IPS DF 4.7 (cell line): ENCODE measurements at regions not wholly inside any gene's neighbourhood (a gene's known extent, or its start where the extent isn't known, plus 50 kb on each side); places are given as distances from the start of the nearest gene placed in this dataset.

Experiments used
- DNase-seq: peaks from one replicate; pipeline ENCODE4 v3.0.0-alpha.2; 2013; ENCODE audit warnings: low spot score; ENCODE audit errors: extremely low read depth

DNA sequence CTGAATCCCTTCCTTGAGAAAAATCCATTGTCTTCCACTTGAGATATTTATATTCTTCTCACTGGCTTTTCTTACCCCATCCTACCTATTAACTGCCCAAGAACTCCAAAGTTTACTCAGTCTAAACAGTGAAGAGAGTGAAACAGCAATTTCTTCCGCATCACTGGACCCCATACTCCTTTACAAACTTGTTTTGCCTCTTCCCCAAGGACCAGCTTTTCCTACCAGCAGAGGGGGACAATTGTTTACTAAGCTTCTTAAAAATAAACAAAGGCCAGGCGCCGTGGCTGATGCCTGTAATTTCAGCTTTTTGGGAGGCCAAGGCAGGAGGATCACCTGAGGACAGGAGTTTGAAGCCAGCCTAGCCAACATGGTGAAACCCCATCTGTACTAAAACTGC lies 52.0 kb downstream of the LRATD1 start:
- DNase-seq = no peak

- DNase-seq = no peak
Measured at GRCh38 chr2:14690926-14691325, 58.4 kb downstream of the LRATD1 start.

DNA sequence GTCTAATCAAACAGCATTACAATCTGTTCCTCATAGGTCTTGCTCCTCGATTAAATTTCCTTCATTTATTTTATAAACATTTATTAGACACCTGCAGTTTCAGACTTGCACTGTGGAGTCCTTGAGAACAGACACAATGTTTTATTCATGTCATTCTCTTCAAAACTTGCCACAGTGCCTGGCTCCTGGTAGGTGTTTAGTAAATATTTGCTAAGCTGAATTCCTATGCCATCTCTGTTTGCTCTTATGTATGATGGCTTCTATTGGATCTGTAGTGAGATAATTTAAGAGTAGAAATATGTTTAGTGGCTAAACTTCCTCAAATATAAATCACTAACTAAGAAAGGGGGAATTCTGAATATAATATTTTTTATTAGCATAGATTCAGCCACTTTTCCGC lies 61.4 kb downstream of the LRATD1 start:
- DNase-seq = no peak

DNA sequence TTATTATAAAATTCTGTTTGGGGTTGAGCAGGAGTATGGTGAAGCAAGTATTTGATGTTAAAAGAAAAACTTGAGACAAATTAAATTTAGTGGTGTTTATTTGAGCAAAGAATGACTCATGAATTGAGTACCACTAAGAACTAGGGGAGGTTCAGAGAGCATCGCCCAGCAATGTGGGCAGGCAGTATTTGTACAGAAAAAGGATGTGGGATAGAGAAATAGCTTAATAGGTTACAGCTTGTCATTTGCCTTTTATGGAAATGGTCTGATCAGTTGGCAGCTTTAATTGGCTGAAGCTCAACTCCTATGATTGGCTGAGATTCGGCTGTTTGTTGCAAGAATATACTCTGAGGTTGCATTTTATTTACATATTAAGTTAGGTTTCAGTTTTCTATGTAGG lies 68.2 kb downstream of the LRATD1 start:
- no peak for DNase-seq

DNA sequence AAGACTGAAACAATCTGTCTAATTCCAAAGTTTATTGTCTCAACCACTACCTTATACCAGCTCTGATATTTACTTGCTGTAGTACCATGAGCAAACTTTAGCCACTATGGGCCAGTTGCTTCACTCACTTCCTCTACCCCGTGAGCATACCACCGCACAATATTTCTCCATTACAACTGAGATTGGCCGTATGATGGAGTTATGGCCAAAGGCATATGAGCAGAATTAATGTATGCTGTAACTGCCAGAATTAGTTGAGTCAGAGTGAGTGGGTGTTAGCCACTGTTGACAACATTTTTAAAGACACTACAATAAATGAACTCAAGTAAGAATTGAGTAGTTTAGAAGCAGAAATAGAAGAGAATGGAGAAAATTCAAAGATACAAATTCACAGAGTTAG lies 69.7 kb downstream of the LRATD1 start:
- DNase-seq = no peak

GRCh38 chr2:14706201-14706600 lies 73.7 kb downstream of the LRATD1 start:
- DNase-seq = no peak

DNA sequence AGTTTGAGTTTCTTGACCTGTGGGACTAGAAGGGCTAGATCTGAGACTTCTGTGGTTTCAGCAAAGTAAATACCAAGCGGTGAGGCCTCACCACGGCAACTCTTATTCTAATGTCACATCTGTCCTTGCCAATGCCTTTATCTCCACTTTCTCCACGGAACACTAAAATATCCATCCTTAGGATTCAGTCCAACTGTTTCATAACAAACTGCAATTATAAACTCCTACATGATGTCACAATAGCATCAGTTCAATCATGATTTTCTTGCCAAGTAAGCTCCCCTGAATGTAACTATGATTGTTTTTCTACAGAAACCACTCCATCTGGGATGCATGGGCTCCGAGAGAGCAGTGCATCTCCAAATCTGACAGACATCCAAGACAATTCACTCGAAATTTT lies 79.6 kb downstream of the LRATD1 start:
- DNase-seq = no peak

- DNase-seq = no peak
Measured at GRCh38 chr2:14713248-14713647, 80.7 kb downstream of the LRATD1 start.

DNA sequence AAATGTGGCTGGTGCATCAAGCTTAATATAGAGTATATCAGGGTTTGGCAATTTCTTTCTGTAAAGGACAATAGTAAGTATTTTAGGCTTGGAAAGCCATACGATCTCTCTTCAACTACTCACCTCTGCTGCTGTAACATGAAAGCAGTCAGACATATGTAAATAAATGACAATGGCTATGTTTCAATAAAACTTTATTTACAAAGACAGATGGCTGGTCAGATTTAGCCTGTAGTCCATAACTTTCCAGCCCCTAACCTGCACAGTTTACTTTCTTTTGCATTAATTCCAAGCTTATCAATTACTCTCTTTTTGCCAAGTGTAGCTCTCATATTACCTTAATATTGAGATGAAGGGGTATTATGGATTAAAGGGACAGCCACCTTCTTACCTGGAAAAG lies 83.1 kb downstream of the LRATD1 start:
- no peak for DNase-seq

DNA sequence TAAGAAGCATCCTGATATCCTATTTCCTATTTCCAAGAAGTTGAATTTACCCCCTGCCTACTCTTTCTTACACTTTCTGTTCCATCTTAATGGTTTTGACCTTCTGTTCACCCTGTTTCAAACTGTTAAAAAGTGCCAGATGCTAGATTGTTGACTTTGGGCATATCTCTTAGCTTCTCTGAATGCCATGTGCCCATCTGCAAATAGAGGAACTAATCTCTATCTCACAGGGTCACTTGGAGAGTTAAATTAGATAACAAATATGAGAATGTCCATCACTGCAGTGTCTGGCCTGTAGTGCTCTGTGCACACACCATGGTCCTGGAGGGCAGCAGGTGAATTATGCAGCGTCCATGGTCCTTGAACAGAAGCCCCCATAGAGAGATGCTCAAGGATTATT lies 83.8 kb downstream of the LRATD1 start:
- no peak for DNase-seq

DNA sequence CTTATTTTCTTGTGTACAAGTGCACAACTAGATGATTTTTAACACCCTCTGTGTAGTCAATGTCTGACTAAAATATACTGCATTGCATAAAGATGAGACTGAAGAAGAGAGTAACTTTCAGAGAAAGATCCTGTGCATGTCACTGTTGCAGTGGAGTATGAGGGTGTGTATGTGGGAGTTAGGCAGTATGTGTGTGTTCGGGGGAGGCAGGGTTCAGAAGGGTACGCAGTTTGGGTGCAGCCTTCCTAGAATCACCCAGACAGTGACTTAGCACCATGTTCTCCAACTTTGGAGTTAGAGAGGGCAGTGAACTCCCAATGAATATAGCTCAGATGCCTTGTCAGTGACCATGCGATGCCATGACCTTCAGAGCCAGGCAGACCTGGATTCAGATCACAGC lies 84.6 kb downstream of the LRATD1 start:
- DNase-seq = no peak

DNA sequence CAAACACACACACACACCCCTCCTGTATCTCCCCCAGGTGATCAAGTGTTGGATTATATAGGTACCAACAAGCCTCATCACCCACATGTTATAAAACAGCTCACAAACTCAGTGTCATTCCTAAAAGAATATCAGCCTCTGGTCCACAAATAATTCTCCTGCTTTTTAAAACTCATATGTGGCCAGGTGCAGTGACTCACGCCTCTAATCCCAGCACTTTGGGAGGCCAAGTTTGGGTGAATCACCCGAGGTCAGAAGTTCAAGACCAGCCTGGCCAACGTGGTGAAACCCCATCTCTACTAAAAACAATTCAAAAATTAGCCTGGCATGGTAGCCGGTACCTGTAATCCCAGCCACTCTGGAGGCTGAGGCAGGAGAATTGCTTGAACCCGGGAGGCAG lies 87.8 kb downstream of the LRATD1 start:
- no peak for DNase-seq

DNA sequence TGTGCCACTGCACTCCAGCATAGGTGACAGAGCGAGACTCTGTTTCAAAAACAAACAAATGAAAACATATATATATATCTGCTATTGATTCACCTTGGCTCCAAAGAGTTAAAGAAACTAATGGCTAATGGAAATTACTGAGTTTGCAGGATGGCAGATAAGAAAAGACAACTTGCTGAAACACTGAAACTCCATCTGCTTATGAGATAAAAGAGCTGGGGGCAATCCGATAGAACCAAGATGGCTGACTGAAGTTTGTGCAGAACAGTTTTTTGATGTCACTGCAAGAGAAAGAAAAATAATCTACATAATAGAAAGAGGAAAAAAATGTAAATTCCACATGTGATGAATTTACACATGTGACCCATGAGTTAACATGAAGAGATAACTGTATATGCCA lies 88.2 kb downstream of the LRATD1 start:
- DNase-seq = no peak

DNA sequence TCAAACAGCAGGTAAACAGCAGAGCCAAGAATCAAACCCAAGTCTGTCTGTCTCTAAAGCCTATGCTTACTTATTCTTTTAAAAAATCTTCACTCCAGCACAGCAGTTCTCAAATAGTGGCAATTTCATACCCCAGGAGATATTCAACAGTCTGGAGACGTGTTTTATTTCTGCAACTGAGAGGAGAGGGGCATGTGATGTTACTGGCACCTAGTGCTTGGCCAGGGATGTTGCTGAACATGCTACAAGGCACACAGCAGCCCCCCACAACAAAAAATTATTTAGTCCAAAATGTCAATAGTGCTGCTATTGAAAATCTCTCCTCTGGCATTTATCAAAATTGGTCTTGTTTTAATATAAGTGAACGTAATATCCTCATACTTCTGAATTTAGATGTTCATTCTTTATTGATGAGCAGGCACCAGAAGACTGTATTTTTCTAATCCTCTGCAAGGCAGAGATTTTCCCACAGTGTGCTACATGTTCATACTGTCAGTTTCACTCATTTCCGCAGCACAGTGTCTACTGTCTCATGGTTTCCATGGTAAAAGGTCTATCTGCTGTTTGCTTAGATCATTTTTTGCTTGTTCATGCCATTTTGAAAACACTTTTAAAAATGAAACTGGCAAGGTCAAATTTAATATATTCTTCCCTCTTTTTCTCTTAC lies 90.5 kb downstream of the LRATD1 start:
- DNase-seq = no peak

DNA sequence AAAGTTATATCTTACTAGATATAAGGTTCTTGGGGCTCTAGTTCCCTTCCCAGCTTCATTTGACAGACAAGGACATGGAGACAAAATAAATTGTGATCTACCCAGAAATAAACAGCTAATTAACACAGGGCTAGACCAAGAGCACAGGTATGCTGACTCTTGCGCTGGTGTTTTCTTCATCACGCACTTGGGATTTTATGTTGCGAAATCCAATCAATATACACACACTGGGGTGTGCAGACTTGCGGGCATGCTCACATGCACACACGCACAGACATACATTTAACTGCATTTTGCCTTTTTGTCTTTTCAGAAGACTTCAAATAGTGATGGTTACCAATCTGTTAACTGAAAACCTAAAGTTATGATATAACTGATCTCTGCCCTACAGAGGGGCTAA lies 91.2 kb downstream of the LRATD1 start:
- no peak for DNase-seq

DNA sequence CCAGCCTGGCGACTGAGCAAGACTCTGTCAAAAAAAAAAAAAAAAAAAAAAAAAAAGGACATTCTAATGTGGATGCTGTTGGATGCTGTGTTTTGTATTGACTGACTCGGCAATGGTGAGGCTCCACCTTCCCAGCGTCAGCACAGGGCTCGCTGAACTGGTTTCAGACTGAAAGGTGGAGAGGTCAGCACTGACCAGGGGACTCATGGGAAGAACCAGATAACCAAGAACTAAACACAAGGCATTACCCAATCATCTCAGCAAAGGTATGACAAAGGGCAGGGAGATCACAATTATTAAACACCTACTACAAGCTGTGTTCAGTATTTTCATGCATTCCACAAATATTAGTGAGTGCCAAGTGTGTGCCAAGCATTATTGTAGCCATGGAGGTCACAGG lies 103.2 kb downstream of the LRATD1 start:
- DNase-seq = no peak

DNA sequence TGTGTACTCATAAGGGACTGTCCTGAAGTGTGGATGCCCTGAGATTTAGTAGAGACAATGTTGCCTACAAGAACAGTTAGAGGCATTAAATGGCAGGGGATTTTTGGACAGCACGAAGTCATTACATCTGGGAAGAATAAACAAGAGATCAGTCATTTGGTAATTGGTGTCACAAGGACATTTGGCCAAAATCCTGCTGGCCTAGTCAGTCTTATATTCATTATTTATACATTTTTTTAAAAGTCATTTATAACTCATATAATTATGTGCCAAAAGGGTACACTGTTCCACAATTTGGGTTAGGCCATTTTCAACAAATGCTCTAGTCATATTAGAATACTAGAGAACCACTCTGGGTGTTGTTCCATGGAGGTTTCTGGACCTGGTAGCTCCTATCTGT lies 104.7 kb downstream of the LRATD1 start:
- DNase-seq = no peak

DNA sequence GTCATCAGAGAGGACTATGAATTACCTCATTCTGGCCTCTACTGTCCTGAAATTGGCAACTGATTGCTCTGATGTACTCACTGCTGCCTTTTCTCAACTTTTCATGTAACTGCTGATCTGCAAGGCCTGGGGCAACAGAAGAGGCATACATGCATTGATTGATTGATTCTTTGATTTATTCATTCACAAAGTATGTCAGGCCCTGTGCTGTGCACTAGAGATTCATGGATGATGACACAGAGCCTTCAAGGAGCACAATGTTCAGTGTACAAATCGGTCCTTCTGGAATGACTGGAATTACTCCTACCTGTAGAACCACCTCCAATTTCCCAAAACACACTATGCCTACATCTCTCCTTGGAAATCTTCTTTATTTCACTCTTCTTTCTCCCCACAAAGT lies 111.3 kb downstream of the LRATD1 start:
- no peak for DNase-seq

- no peak for DNase-seq
Measured at GRCh38 chr2:14745288-14746076, 113.0 kb downstream of the LRATD1 start.

DNA sequence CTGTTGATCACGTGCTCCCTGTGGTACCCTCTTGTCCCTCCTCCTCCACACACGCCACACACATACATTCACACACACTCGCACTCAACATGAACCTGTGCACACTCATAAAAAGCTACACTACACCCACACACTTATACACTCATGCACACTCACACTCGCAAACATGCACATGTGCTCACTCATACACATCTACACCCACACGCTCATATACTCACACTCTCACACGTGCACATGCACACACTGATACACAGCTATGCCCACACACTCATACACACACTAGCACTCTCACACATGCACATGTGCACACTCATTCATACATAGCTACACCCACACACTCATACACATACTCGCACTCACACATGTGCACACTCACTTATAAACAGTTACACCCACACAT lies 113.6 kb downstream of the LRATD1 start:
- DNase-seq = no peak

GRCh38 chr2:14747447-14747846 lies 114.9 kb downstream of the LRATD1 start:
- no peak for DNase-seq

DNA sequence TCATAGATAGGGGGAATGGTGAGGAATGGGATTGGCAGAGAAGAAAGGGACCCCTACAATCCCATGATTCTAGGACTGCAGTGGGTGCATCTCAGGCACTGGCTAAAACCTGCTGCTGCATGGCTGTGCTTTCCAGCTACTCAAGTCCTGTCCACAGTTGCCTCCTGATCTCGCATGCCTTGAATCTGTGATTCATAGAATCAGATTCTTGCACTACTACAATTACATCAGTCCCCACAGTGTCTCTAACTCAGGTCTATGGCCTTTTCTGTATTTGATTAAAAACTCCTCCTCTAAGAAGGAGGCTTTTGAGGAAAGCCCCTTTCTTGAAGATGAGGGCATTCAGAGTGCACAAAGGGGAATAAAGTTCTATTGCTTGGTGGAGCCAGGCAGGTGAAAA lies 117.4 kb downstream of the LRATD1 start:
- DNase-seq = no peak

DNA sequence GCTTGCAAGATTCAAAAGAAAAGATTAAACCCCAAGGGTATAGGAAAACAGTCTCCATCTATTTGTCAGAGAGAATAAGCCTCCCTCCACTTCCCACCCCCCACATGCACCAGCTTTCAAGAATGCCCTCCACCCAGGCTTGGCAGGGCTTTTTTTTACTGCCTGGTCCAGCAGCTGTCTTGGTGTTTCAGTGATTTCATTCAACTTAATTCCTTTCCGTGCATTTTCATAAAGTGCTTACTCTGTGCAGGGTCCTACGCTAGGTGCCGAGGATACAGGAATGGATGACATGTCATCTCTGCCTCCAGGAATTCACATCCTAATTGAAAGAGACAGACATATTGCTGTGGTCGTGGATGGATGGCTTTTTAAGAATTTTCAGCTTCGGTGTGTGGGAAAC lies 117.9 kb downstream of the LRATD1 start:
- DNase-seq = no peak
